RPMI7951 (cell line): ENCODE measurements at regions not wholly inside any gene's neighbourhood (a gene's known extent, or its start where the extent isn't known, plus 50 kb on each side); places are given as distances from the start of the nearest gene placed in this dataset.
A peak's percentile ranks its signal among the peaks of the same experiment; 100 is the strongest.

Experiments
- DNase-seq: peaks from one replicate; pipeline ENCODE4 v3.0.0-alpha.2; 2012; ENCODE audit warnings: low read depth

GRCh38 chr11:11077898-11078297, 220.0 kb upstream of the ZBED5 start:
- no peak for DNase-seq

GRCh38 chr11:11076879-11077278, 219.0 kb upstream of the ZBED5 start:
- DNase-seq = no peak

DNA sequence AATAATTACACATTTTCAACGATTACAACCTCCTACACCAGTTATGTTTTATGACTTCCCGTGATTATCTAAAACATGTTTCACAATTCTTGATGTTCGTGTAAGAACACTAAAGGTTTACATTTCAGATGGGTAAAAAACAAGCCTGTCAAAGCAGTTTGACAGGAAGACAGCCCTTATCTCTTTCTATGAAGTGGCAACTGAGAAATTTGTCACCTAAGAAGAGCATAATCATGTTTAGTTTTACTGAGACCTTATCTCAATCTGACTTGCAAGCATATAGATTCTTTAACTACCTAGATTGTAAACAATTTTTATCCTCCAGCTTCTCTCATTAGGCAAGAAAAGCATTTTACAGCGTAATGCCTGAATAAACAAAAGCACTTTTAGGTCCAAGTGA, 218.4 kb upstream of the ZBED5 start:
- DNase-seq = no peak

DNA sequence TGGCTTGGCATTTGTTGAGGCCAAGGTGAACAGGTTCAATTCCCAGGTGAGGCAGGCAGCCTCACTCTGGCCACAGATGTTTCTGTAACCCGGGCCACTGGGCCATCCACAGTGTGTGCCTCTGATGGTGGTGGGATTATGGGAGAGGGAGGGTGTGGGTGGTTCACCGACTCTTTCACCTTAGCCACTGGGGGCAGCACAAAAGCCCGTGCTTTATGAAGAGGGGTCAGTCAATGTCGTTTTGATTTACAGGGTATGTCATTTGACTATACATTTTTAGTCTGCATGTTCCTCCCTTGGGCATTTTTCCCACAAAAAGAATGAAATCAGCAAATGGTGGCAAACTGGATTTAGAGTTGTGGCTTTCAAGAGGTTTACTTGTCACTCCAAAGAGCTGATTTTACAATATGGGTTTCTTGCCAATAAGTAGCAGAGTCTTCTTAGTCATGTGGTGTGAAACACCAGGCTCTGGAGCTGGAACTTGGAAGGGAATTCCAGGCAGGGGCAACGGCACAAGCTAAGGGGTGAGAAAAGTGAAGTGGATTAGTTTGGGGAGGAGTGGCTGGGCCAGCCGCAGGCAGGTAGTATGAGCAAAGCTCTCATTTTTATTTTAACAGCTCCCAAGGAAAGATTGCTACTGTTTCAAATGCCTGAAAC, 217.8 kb upstream of the ZBED5 start:
- DNase-seq = no peak

DNA sequence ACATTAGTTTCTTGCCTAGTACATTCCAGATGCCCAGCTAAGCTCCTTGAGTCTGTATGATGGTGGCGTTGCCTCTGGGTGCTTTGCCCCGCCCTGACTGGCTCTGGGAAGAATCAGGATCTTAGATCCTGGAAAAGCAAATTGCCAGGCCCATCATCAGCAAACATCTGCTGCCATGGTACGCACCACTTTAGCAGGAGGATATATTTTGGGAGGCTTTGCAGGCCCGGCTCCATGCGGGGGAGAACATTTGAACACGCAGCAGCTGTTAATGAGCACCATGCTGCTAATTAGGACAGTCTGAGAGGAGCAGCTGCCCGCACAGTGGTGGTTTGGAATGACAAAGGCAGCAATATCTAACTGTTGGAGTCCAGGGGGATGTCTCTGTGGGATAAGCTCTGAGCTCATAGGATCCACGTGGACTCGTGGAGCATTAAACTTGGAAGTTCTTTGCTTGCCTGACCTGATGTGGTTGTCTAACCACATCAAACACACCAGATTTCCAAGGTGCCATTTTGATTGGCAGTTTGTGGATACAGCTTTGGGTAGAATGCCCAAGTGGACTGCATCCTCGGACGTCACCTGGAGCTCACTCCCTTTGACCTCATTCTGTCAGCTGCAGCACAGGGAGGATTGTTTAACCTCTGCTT, 217.0 kb upstream of the ZBED5 start:
- DNase-seq = no peak

- DNase-seq = no peak
Observed at GRCh38 chr11:11073996-11074395, 216.1 kb upstream of the ZBED5 start.

GRCh38 chr11:11072067-11072466, 214.2 kb upstream of the ZBED5 start:
- DNase-seq = no peak

DNA sequence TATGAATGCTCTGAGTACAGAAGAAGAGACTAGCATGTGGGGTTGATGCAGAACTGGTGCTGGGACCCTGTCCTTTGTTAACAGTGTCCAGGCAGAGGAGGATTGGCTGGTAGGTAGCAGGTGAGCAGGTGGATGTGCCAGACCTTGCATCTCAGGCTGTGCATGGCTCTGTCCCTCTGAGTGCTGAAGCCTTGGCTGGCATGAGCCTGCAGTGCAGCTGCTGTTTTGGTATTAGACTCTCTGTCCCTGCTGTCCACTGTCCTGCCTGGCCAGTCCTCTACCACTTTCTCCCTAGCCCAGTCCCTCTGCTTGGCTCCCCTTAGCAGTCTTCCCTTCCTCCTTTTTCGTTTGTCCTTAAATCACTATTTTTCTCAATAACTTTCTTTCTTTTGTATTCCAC, 213.6 kb upstream of the ZBED5 start:
- no peak for DNase-seq

GRCh38 chr11:11070976-11071375, 213.1 kb upstream of the ZBED5 start:
- DNase-seq = no peak

GRCh38 chr11:11069841-11070835, 212.3 kb upstream of the ZBED5 start:
- no peak for DNase-seq

GRCh38 chr11:11068113-11068512, 210.3 kb upstream of the ZBED5 start:
- DNase-seq = no peak

GRCh38 chr11:11065396-11065795, 207.5 kb upstream of the ZBED5 start:
- DNase-seq = no peak

- peak; percentile 10 for DNase-seq
Observed at GRCh38 chr11:11057472-11057854, 199.6 kb upstream of the ZBED5 start.

DNA sequence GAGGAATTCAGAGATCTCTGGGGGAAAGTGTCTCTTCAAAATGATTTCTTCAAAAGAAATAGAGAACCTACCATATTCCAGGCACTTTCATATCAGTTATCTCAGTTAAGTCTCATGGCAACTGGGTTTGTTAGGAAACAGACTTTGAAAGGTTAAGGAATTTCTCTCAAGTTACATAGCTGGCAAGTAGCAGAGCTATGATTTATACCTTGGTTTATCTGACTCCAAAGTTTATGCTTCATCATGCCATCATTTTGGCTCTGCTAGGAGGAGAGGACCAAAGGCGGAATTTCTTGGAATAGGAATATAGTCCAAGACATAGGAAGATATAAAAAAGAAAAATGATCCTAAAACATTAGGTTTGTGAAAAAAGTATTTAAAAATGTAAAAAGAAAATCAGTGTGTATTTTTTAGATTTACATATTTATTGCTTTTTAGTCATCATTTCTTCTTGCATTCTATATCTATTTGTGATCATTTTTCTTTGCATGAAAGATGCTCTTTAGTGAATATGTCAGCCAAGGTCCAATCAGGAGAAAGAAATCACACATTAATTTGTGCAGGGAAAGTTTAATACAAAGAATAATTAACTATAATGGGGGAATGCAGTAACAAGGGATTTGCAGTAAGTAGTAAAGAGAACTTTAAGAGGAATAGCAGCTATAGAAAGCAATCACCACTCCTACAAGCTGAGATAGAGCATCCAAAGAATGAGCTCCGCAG, 199.1 kb upstream of the ZBED5 start:
- DNase-seq = no peak

GRCh38 chr11:11056316-11056715, 198.5 kb upstream of the ZBED5 start:
- DNase-seq = no peak

DNA sequence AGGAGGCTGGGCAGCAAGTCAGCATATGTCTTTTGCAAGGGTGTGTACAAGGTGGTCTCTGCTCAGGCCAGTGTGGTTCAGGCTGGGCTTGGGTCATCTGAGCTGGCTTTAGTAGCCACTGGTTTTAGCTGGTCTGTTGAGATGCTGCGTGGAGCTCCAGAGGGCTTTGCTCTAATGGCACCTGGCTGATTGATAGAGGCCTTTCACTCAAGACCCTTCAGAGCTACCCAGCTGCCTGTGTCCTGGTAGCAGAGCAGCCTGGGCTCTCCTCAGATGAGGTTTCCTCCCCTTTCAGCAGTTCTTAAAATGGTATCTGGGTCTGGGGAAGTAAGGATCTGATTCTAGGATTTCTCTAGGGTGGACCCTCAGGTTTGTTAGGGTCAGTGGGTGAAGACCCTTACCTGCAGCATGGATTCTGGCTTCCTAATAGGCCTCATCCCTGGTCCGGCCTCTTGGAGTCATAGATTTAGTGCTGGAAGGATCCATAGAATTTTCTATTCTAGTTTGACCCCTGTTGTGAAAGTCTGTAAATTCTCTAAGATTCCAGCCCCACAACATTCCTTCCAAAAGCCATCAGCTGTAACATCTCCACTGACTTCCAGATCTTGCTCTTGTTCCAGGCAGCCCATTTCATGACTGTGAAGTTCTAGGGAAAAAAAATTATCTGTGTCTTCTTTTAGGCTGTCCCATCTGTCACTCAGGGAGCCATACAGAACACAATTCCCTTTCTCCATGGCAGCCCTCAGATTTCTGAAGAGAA, 190.2 kb upstream of the ZBED5 start:
- DNase-seq = no peak

GRCh38 chr11:11046781-11047180, 188.9 kb upstream of the ZBED5 start:
- no peak for DNase-seq

- no peak for DNase-seq
Observed at GRCh38 chr11:11045156-11045930, 187.5 kb upstream of the ZBED5 start.

DNA sequence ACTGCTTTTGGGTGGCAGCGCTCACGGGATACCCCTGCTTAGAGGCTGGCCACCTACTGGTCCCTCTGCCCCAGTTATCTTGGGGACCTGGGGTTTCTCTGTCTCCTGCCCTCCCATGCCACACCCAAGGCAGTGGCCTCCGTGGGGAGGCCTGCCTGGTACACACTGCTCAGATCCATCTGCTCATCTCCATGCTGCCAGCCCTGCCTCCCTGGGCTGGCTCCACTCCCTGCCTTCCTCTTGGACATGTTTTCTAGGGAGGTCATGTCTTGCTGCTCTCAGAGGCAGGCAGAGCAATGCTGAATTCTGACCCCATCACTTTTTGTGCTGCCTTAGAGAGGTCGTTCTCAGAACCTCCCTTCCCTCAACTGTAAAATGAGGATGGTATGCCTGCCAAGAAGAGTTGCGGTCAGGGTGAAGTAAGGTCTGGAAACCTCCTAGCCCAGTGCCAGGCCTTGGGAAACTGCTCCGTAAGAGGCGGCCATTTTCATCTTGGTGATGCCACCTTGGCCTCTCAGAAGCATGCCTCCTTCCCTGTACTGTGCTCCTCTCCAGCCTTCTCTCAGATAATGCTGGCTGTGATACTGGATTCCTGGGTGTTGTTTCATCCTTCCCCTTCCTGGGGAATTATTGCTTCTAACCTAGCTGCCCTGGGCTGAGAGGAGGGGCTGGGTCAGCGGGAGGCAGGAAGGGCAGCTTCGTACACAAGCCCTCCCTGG, 186.4 kb upstream of the ZBED5 start:
- no peak for DNase-seq

DNA sequence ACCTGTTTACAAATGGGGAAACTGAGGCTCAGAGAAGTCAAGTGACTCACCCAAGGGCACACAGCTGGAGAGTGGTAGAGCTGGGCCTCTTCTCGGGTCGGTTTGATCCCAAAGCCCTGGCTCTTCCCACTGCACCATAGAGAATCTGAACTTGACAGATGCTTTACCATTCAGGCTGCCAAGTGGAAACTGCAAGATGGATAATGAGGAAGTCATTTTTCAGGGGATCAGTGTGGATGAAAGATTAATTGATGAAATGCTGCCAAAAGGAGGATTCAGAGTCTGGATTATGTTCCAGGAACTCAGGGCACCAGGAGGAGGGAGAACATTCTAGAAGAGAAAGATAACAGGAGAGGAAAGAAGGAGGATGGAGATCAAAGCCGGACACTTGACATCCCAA, 185.9 kb upstream of the ZBED5 start:
- DNase-seq = no peak
